MM.1S (cell line): ENCODE measurements at regions not wholly inside any gene's neighbourhood (a gene's known extent, or its start where the extent isn't known, plus 50 kb on each side); places are given as distances from the start of the nearest gene placed in this dataset.

ENCODE experiments used
- EZH2 ChIP-seq: fragments of 300-600 bp; sonication (generic); optimal IDR thresholded peaks from 2 replicates; pipeline ENCODE3; 2017; ENCODE audit warnings: low read depth, mild to moderate bottlenecking, antibody characterized with exemption, low read length, mixed read lengths
- EZH2phosphoT487 ChIP-seq: fragments of 300-600 bp; sonication (generic); IDR thresholded peaks from 2 replicates; pipeline ENCODE4 v1.6.1; 2018; ENCODE audit warnings: antibody characterized with exemption, low read length
- TF ChIP-seq, protein P1 (sequence below): fragments of 300-600 bp; sonication (generic); IDR thresholded peaks from 2 replicates; pipeline ENCODE4 v1.5.1; 2016; ENCODE audit warnings: antibody characterized with exemption, low read length, mixed read lengths

DNA sequence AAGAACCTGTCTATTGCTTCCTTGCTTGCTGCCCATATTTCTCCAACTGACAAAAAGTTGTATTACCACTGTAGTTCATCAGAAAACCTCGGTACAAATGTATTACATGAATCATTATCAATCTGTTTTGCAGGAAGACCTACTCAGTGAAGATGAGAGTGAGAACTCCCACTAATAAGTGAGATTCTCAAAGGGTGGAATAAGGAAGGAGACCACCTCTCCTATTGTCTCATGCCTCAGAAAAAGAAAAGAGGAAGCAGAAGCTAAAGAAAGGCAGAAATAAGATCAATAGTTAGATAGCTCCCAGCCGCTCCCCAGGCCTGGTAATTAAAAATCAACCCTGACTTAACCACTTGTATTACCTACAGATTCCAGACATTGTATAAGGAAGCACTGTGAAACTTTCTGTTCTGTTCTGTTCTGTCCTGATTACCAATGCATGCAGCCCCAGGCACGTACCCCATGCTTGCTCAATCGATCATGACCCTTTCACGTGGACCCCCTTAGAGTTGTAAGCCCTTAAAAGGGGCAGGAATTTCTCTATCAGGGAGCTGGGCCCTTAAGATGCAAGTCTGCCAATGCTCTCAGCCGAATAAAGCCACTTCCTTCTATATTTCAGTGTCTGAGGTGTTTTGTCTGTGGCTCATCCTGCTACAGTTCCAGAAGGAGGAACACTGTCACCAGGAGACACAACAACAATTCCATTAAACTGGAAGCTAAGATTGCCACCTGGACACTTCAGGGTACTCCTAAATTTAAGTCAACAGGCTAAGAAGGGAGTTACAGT is 152.5 kb upstream of the COX7C start:
- TF ChIP-seq, protein P1, sequence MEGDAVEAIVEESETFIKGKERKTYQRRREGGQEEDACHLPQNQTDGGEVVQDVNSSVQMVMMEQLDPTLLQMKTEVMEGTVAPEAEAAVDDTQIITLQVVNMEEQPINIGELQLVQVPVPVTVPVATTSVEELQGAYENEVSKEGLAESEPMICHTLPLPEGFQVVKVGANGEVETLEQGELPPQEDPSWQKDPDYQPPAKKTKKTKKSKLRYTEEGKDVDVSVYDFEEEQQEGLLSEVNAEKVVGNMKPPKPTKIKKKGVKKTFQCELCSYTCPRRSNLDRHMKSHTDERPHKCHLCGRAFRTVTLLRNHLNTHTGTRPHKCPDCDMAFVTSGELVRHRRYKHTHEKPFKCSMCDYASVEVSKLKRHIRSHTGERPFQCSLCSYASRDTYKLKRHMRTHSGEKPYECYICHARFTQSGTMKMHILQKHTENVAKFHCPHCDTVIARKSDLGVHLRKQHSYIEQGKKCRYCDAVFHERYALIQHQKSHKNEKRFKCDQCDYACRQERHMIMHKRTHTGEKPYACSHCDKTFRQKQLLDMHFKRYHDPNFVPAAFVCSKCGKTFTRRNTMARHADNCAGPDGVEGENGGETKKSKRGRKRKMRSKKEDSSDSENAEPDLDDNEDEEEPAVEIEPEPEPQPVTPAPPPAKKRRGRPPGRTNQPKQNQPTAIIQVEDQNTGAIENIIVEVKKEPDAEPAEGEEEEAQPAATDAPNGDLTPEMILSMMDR, result no peak
- no peak for TF ChIP-seq EZH2
- no peak for TF ChIP-seq EZH2phosphoT487
